Liver (tissue), 3 donors: ENCODE measurements at regions not wholly inside any gene's neighbourhood (a gene's known extent, or its start where the extent isn't known, plus 50 kb on each side); places are given as distances from the start of the nearest gene placed in this dataset.

Experiments used
- ATF3 ChIP-seq: IDR thresholded peaks from 2 replicates; pipeline ENCODE4 v1.6.1; 2016; ENCODE audit warnings: antibody characterized with exemption
- FOXA1 ChIP-seq: IDR thresholded peaks from 2 replicates; pipeline ENCODE4 v1.6.1; 2016; ENCODE audit warnings: antibody characterized with exemption
- HNF4A ChIP-seq, 2 donors: conservative IDR thresholded peaks; 2 replicates each; pipeline ENCODE4 v1.6.1; 2016; ENCODE audit warnings: antibody characterized with exemption in 2 of 2, mild to moderate bottlenecking in 2 of 2
- HNF4G ChIP-seq: IDR thresholded peaks from 2 replicates; pipeline ENCODE4 v1.6.1; 2016; ENCODE audit warnings: antibody characterized with exemption
- JUND ChIP-seq, 2 donors: IDR thresholded peaks; 2 replicates each; pipeline ENCODE4 v1.6.1; 2016; ENCODE audit warnings: antibody characterized with exemption in 2 of 2
- NR2F2 ChIP-seq: IDR thresholded peaks from 2 replicates; pipeline ENCODE4 v1.6.1; 2016; ENCODE audit warnings: antibody characterized with exemption
- RAD21 ChIP-seq, 2 donors: IDR thresholded peaks; 2 replicates each; pipeline ENCODE4 v1.6.1; 2016; ENCODE audit warnings: antibody characterized with exemption in 2 of 2, mild to moderate bottlenecking in 2 of 2
- REST ChIP-seq: IDR thresholded peaks from 2 replicates; pipeline ENCODE4 v1.6.1; 2016; ENCODE audit warnings: antibody characterized with exemption, mild to moderate bottlenecking
- SP1 ChIP-seq: IDR thresholded peaks from 2 replicates; pipeline ENCODE4 v1.6.1; 2018; ENCODE audit warnings: antibody characterized with exemption, mild to moderate bottlenecking
- TAF1 ChIP-seq: conservative IDR thresholded peaks from 2 replicates; pipeline ENCODE4 v1.6.1; 2016; ENCODE audit warnings: antibody characterized with exemption, mild to moderate bottlenecking
- YY1 ChIP-seq: IDR thresholded peaks from 2 replicates; pipeline ENCODE4 v1.6.1; 2016; ENCODE audit warnings: antibody characterized with exemption, mild to moderate bottlenecking
- TF ChIP-seq, protein P1 (sequence below): fragments of 150-350 bp; IDR thresholded peaks from 2 replicates; pipeline ENCODE4 v1.5.1; 2017; ENCODE audit warnings: improper control_type of control experiment, low read depth, low read length; ENCODE audit not compliant: missing input control
- TF ChIP-seq, protein P2 (sequence below): IDR thresholded peaks from 2 replicates; pipeline ENCODE4 v1.6.1; 2016; ENCODE audit warnings: antibody characterized with exemption
- TF ChIP-seq, protein P3 (sequence below): IDR thresholded peaks from 2 replicates; pipeline ENCODE4 v1.6.1; 2016; ENCODE audit warnings: antibody characterized with exemption
- donor health status: healthy.
- donor health status: healthy.

DNA sequence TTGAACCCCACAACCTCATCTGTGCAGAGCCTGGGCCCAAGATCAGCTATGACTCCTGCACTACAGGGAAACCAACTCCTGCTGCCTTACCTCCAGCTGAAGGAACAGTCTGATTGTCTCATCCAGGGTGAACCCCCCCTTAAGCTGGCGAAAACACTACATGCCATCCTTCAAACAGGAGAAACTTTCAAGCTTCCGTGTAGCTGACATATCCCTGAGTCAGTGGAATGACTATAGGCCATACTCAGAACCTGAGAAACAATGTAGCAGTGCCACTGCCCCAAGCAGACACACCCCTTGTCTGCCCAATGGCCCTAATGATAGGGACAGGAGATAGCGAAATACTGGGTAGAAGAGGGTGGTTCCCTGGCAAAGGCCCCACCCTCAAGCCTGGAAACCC, 213.6 kb upstream of the PGRMC2 start:
- TF ChIP-seq, protein P1, sequence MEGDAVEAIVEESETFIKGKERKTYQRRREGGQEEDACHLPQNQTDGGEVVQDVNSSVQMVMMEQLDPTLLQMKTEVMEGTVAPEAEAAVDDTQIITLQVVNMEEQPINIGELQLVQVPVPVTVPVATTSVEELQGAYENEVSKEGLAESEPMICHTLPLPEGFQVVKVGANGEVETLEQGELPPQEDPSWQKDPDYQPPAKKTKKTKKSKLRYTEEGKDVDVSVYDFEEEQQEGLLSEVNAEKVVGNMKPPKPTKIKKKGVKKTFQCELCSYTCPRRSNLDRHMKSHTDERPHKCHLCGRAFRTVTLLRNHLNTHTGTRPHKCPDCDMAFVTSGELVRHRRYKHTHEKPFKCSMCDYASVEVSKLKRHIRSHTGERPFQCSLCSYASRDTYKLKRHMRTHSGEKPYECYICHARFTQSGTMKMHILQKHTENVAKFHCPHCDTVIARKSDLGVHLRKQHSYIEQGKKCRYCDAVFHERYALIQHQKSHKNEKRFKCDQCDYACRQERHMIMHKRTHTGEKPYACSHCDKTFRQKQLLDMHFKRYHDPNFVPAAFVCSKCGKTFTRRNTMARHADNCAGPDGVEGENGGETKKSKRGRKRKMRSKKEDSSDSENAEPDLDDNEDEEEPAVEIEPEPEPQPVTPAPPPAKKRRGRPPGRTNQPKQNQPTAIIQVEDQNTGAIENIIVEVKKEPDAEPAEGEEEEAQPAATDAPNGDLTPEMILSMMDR, result no peak
- TF ChIP-seq HNF4A (conservative IDR thresholded peaks at IDR 0.05) (no peak), REST (no peak), TAF1 (no peak), SP1 (no peak), ATF3 (no peak), YY1 (no peak), FOXA1 (no peak), HNF4G (no peak), RAD21 (IDR thresholded peaks at IDR 0.05) (no peak), NR2F2 (no peak), JUND (IDR thresholded peaks at IDR 0.05) (no peak)
- TF ChIP-seq, protein P2, sequence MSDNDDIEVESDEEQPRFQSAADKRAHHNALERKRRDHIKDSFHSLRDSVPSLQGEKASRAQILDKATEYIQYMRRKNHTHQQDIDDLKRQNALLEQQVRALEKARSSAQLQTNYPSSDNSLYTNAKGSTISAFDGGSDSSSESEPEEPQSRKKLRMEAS, result no peak
- TF ChIP-seq, protein P3, sequence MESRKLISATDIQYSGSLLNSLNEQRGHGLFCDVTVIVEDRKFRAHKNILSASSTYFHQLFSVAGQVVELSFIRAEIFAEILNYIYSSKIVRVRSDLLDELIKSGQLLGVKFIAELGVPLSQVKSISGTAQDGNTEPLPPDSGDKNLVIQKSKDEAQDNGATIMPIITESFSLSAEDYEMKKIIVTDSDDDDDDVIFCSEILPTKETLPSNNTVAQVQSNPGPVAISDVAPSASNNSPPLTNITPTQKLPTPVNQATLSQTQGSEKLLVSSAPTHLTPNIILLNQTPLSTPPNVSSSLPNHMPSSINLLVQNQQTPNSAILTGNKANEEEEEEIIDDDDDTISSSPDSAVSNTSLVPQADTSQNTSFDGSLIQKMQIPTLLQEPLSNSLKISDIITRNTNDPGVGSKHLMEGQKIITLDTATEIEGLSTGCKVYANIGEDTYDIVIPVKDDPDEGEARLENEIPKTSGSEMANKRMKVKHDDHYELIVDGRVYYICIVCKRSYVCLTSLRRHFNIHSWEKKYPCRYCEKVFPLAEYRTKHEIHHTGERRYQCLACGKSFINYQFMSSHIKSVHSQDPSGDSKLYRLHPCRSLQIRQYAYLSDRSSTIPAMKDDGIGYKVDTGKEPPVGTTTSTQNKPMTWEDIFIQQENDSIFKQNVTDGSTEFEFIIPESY, result no peak
